Colonic mucosa (tissue), 4 donors: ENCODE measurements at regions not wholly inside any gene's neighbourhood (a gene's known extent, or its start where the extent isn't known, plus 50 kb on each side); places are given as distances from the start of the nearest gene placed in this dataset.

Experiments used
- DNase-seq: peaks from one replicate; pipeline ENCODE4 v3.0.0-alpha.2; 2020
- H3K27ac ChIP-seq: fragments of 200-600 bp; one replicate; pipeline ENCODE4 v1.8.0; 2021
- H3K27me3 ChIP-seq: fragments of 200-600 bp; one replicate; pipeline ENCODE4 v1.8.0; 2021
- H3K36me3 ChIP-seq: fragments of 200-600 bp; one replicate; pipeline ENCODE4 v1.8.0; 2021
- H3K4me1 ChIP-seq: fragments of 200-600 bp; one replicate; pipeline ENCODE4 v1.8.0; 2021; ENCODE audit warnings: mild to moderate bottlenecking
- H3K4me3 ChIP-seq: fragments of 200-600 bp; one replicate; pipeline ENCODE4 v1.8.0; 2021
- H3K9ac ChIP-seq, 2 donors: one replicate each; pipeline ENCODE4 v1.7.0; 2013; ENCODE audit warnings: control low read depth in 2 of 2, low read depth in 2 of 2, low read length in 2 of 2
- H3K9me3 ChIP-seq: fragments of 200-600 bp; one replicate; pipeline ENCODE4 v1.8.0; 2021
- intact Hi-C: fragments of 100-400 bp; cut with DNase I; formaldehyde crosslinking; loops from one replicate; pipeline ENCODE4 v1.14.1; 2022
- TF ChIP-seq, protein P1 (sequence below): fragments of 200-600 bp; IDR thresholded peaks from one replicate; pipeline ENCODE4 v1.8.0; 2022; ENCODE audit warnings: antibody characterized with exemption, mild to moderate bottlenecking
- donor health status: healthy.
- donor health status: DM: no; HTN: no; CAD: no.
- donor health status: DM: no; HTN: no; CAD: no.

- no peak overlapping the region for H3K9ac ChIP-seq
- intact Hi-C loops, result no loop called here
- TF ChIP-seq, protein P1, sequence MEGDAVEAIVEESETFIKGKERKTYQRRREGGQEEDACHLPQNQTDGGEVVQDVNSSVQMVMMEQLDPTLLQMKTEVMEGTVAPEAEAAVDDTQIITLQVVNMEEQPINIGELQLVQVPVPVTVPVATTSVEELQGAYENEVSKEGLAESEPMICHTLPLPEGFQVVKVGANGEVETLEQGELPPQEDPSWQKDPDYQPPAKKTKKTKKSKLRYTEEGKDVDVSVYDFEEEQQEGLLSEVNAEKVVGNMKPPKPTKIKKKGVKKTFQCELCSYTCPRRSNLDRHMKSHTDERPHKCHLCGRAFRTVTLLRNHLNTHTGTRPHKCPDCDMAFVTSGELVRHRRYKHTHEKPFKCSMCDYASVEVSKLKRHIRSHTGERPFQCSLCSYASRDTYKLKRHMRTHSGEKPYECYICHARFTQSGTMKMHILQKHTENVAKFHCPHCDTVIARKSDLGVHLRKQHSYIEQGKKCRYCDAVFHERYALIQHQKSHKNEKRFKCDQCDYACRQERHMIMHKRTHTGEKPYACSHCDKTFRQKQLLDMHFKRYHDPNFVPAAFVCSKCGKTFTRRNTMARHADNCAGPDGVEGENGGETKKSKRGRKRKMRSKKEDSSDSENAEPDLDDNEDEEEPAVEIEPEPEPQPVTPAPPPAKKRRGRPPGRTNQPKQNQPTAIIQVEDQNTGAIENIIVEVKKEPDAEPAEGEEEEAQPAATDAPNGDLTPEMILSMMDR, result no peak
These were observed 1468.6 kb upstream of the MIR17HG start for GRCh38 chr13:89878904-89879303.

GRCh38 chr13:89880201-89880600, 1467.3 kb upstream of the MIR17HG start:
- no peak overlapping the region for H3K4me3 ChIP-seq
- H3K9me3 ChIP-seq, result no peaks in the 10 kb centered on the region
- no peaks in the 10 kb centered on the region for H3K36me3 ChIP-seq
- no peaks in the 10 kb centered on the region for H3K27me3 ChIP-seq
- H3K27ac ChIP-seq, result no peak overlapping the region
- DNase-seq, result no peak
- TF ChIP-seq, protein P1, result no peak
- intact Hi-C loops, result no loop called here
- H3K4me1 ChIP-seq, result no peaks in the 10 kb centered on the region
- no peak overlapping the region for H3K9ac ChIP-seq

More at GRCh38 chr13:89878904-89879303, 1468.6 kb upstream of the MIR17HG start:
- Histone ChIP-seq H3K27ac (no peak overlapping the region), H3K4me1 (no peaks in the 10 kb centered on the region), H3K27me3 (no peaks in the 10 kb centered on the region), H3K36me3 (no peaks in the 10 kb centered on the region), H3K9me3 (no peaks in the 10 kb centered on the region), H3K4me3 (no peak overlapping the region)
- DNase-seq, result no peak

DNA sequence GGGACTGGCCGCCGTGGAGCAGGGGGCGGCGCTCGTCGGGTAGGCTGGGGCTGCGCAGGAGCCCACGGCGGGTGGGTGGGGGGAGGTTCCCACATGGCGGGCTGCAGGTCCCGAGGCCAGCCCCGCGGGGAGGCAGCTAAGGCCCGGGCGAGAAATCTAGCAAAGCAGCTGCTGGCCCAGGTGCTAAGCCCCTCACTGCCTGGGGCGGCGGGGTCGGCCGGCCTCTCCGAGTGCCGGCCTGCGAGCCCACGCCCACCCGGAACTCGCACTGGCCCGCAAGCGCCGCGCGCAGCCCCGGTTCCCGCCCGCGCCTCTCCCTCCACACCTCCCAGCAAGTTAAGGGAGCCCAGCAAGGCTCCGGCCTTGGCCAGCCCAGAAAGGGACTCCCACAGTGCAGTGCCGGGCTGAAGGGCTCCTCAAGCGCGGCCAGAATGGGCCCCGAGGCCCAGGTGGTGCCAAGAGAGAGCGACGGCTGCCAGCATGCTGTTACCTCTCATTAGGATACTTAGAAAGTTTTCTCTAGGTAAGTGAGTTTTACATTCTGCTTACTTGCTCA, 1463.5 kb upstream of the MIR17HG start:
- Histone ChIP-seq H3K27ac (no peak overlapping the region), H3K4me3 (no peak overlapping the region), H3K36me3 (no peaks in the 10 kb centered on the region), H3K9ac (no peak overlapping the region), H3K9me3 (no peaks in the 10 kb centered on the region), H3K27me3 (no peaks in the 10 kb centered on the region), H3K4me1 (no peaks in the 10 kb centered on the region)
- intact Hi-C loops, result no loop called here
- TF ChIP-seq, protein P1, result no peak
- no peak for DNase-seq

GRCh38 chr13:89890806-89891205, 1456.7 kb upstream of the MIR17HG start:
- no peaks in the 10 kb centered on the region for H3K36me3 ChIP-seq
- no peaks in the 10 kb centered on the region for H3K27me3 ChIP-seq
- no peak overlapping the region for H3K9ac ChIP-seq
- TF ChIP-seq, protein P1, result no peak
- DNase-seq, result no peak
- H3K27ac ChIP-seq, result no peak overlapping the region
- no peaks in the 10 kb centered on the region for H3K9me3 ChIP-seq
- no peak overlapping the region for H3K4me3 ChIP-seq
- no peaks in the 10 kb centered on the region for H3K4me1 ChIP-seq
- intact Hi-C loops, result no loop called here

- Histone ChIP-seq H3K36me3 (no peaks in the 10 kb centered on the region), H3K9me3 (no peaks in the 10 kb centered on the region), H3K9ac (no peak overlapping the region), H3K27ac (no peak overlapping the region), H3K4me3 (no peak overlapping the region), H3K27me3 (no peaks in the 10 kb centered on the region), H3K4me1 (no peaks in the 10 kb centered on the region)
- intact Hi-C loops, result no loop called here
- DNase-seq, result no peak
- TF ChIP-seq, protein P1, result no peak
These were observed 1456.1 kb upstream of the MIR17HG start for GRCh38 chr13:89891416-89891815.
